ENCODE measurements at regions not wholly inside any gene's neighbourhood (a gene's known extent, or its start where the extent isn't known, plus 50 kb on each side); places are given as distances from the start of the nearest gene placed in this dataset.

- no peak overlapping the region for H3K27ac ChIP-seq
- TF ChIP-seq ZFX (IDR thresholded peaks at IDR 0.05) = no peak
- TF ChIP-seq, protein P1, sequence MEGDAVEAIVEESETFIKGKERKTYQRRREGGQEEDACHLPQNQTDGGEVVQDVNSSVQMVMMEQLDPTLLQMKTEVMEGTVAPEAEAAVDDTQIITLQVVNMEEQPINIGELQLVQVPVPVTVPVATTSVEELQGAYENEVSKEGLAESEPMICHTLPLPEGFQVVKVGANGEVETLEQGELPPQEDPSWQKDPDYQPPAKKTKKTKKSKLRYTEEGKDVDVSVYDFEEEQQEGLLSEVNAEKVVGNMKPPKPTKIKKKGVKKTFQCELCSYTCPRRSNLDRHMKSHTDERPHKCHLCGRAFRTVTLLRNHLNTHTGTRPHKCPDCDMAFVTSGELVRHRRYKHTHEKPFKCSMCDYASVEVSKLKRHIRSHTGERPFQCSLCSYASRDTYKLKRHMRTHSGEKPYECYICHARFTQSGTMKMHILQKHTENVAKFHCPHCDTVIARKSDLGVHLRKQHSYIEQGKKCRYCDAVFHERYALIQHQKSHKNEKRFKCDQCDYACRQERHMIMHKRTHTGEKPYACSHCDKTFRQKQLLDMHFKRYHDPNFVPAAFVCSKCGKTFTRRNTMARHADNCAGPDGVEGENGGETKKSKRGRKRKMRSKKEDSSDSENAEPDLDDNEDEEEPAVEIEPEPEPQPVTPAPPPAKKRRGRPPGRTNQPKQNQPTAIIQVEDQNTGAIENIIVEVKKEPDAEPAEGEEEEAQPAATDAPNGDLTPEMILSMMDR (conservative IDR thresholded peaks at IDR 0.05) = no peak
These were observed 197.4 kb upstream of the MTPN start for GRCh38 chr7:136174477-136175125.

DNA sequence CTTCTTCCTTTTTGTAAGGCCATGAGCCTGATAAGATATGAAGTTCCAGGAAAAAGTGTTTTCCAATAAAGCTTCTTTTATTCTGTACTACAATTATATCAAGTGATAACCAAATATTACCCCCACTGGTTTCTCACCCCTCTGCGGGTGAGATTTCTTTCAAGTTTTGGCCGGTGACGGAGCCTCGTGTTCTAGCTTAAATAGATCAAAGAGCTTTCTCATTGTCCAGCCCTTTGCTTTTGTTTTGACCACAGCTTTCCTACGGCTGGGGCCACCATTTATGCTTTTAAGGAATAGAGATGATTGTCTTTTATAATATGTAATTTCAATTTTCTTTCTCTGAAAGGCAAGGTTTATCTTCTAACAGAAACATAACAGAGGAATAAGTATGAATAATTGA, 196.7 kb upstream of the MTPN start:
- TF ChIP-seq, protein P1 (conservative IDR thresholded peaks at IDR 0.05) = no peak
- H3K27ac ChIP-seq = no peak overlapping the region

DNA sequence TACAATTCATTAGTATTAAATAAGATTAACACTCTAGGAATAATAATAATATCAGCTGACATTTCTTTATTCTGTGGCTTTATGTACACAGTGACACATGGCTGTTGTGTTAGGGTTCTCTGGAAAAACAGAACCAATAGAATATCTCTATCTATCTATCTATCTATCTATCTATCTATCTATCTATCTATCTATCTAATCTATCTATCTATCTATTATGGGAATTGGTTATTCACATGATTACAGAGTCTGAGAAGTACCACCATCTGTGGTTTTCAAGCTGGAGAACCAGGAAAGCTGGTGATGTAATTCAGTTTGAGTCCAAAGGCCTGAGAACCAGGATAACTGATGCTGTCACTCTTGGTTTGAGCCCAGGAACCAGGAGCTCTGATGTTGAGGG, 194.1 kb upstream of the MTPN start:
- no peak for TF ChIP-seq ZFX (IDR thresholded peaks at IDR 0.05)
- TF ChIP-seq, protein P1 (conservative IDR thresholded peaks at IDR 0.05) = no peak
- no peak overlapping the region for H3K27ac ChIP-seq

- no peak overlapping the region for H3K27ac ChIP-seq
- TF ChIP-seq ZFX (IDR thresholded peaks at IDR 0.05) = no peak
- TF ChIP-seq, protein P1 (conservative IDR thresholded peaks at IDR 0.05) = no peak
These were observed 191.7 kb upstream of the MTPN start for GRCh38 chr7:136168821-136169220.

- no peak for TF ChIP-seq ZFX (IDR thresholded peaks at IDR 0.05)
- TF ChIP-seq, protein P1 (conservative IDR thresholded peaks at IDR 0.05) = no peak
- H3K27ac ChIP-seq = no peak overlapping the region
These were observed 190.8 kb upstream of the MTPN start for GRCh38 chr7:136167991-136168390.

- TF ChIP-seq, protein P1 (conservative IDR thresholded peaks at IDR 0.05) = no peak
- TF ChIP-seq ZFX (IDR thresholded peaks at IDR 0.05) = no peak
- no peak overlapping the region for H3K27ac ChIP-seq
These were observed 189.4 kb upstream of the MTPN start for GRCh38 chr7:136166521-136166920.

DNA sequence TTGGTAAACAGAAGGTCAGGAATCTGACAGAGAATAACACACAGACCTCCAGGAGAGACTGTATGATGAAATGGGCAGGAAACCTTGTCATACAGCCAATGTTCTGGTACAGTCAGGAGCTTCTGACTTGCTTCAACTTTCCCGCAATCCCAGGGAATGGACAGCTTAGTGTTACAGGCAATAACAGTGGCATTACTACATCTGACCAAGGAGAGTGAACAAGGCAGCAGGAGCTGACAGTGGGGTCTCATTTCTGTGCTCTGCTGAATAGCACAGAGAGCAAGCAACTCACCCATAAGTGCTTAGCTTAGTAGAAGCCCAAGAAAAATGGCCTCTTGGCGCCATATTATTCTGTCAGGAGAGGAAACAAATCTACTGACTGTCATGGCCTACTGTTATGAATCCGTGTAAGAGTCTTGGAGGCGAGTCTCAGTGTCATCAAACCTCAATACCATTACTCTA, 186.2 kb upstream of the MTPN start:
- no peak overlapping the region for H3K27ac ChIP-seq
- TF ChIP-seq, protein P1 (conservative IDR thresholded peaks at IDR 0.05) = no peak
- TF ChIP-seq ZFX (IDR thresholded peaks at IDR 0.05) = no peak

Data from C4-2B (cell line).